CD4-positive, CD25-positive, alpha-beta regulatory T cell (primary cell): ENCODE measurements at regions not wholly inside any gene's neighbourhood (a gene's known extent, or its start where the extent isn't known, plus 50 kb on each side); places are given as distances from the start of the nearest gene placed in this dataset.

Experiments
- ATAC-seq, 2 donors: fragments of 150-1000 bp; cut with Tn5 transposase; one replicate each; pipeline ENCODE4 v1.10.0; 2021; ENCODE audit warnings: low read depth in 2 of 2, moderate number of reproducible peaks in 2 of 2, moderate library complexity in 1 of 2
- DNase-seq, 3 donors: peaks; one replicate each; pipeline versions ENCODE4 v3.0.0 to v3.0.0-alpha.2; 2012 to 2022; ENCODE audit warnings: mixed read lengths in 1 of 3
- H3K27ac ChIP-seq: one replicate; pipeline ENCODE4 v1.7.0; 2013; ENCODE audit warnings: mild to moderate bottlenecking, low read length; ENCODE audit not compliant: insufficient read depth, poor library complexity, severe bottlenecking
- H3K27me3 ChIP-seq: one replicate; pipeline ENCODE4 v1.7.0; 2013; ENCODE audit warnings: low read length; ENCODE audit not compliant: control insufficient read depth, insufficient read depth
- H3K36me3 ChIP-seq: one replicate; pipeline ENCODE4 v1.7.0; 2013; ENCODE audit warnings: mild to moderate bottlenecking, low read length, moderate library complexity; ENCODE audit not compliant: control insufficient read depth, insufficient read depth
- H3K4me1 ChIP-seq: 2 replicates; pipeline ENCODE4 v1.7.0; 2013; ENCODE audit warnings: mild to moderate bottlenecking, low read length; ENCODE audit not compliant: insufficient read depth, control insufficient read depth, poor library complexity, severe bottlenecking
- H3K4me3 ChIP-seq: one replicate; pipeline ENCODE4 v1.7.0; 2013; ENCODE audit warnings: low read depth, mild to moderate bottlenecking, low read length, moderate library complexity
- H3K9me3 ChIP-seq, 2 experiments: 1 replicate in 1 of 2; 2 replicates in 1 of 2; pipeline ENCODE4 v1.7.0; 2013; ENCODE audit warnings: low read length in 2 of 2, mild to moderate bottlenecking in 1 of 2, moderate library complexity in 1 of 2; ENCODE audit not compliant: control insufficient read depth in 2 of 2
- H3K27ac Mint-ChIP-seq, 3 donors: one replicate each; pipeline ENCODE4 v1.8.0; 2020 to 2022; ENCODE audit warnings: mild to moderate bottlenecking in 3 of 3, mixed read lengths in 3 of 3, moderate library complexity in 2 of 3
- H3K27me3 Mint-ChIP-seq: one replicate; pipeline ENCODE4 v1.8.0; 2022; ENCODE audit warnings: mild to moderate bottlenecking, mixed read lengths
- H3K36me3 Mint-ChIP-seq: one replicate; pipeline ENCODE4 v1.8.0; 2020; ENCODE audit warnings: mixed read lengths
- H3K4me1 Mint-ChIP-seq, 4 donors: one replicate each; pipeline ENCODE4 v1.8.0; 2020 to 2022; ENCODE audit warnings: mixed read lengths in 4 of 4, mild to moderate bottlenecking in 1 of 4
- H3K4me3 Mint-ChIP-seq, 4 donors: one replicate each; pipeline ENCODE4 v1.8.0; 2020 to 2022; ENCODE audit warnings: mild to moderate bottlenecking in 4 of 4, mixed read lengths in 4 of 4, moderate library complexity in 3 of 4
- H3K9me3 Mint-ChIP-seq, 7 donors: one replicate each; pipeline ENCODE4 v1.8.0; 2020 to 2022; ENCODE audit warnings: mixed read lengths in 7 of 7, mild to moderate bottlenecking in 3 of 7, moderate library complexity in 2 of 7

GRCh38 chr3:158882445-158882844 lies 80.6 kb downstream of the MFSD1 start:
- Histone ChIP-seq H3K36me3 (no peaks in the 10 kb centered on the region), H3K9me3 (no peaks in the 10 kb centered on the region), H3K4me1 (no peaks in the 10 kb centered on the region), H3K27me3 (no peaks in the 10 kb centered on the region), H3K27ac (no peak overlapping the region), H3K4me3 (no peak overlapping the region)
- DNase-seq (no peak), ATAC-seq (no peak)
- Mint-ChIP-seq H3K27me3 (no peaks in the 10 kb centered on the region), H3K36me3 (peaks cover 5% of the 10 kb centered on the region), H3K4me3 (no peak overlapping the region), H3K9me3 (peaks cover 2 to 21% (median 8%) of the 10 kb centered on the region in 7 donors), H3K27ac (no peak overlapping the region), H3K4me1 (no peaks in the 10 kb centered on the region)

DNA sequence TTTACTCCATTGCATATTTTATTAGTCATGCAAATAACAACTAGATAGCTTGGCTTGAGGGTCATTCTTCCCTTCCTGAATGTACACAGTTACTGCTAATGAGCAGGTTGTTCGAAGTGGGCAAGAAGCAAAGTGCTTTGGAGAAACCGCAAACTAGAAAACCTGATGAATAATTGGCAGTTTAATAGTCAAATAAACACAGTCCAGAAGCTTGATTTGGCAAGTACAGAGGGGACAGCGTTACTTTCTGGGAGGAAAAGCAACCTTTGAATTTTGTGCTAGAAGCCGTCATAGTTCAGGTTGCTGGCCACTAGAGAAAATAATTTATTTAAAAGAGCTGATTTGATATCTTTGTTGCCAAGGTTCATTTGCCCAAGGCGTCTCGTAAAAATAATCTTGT lies 94.9 kb downstream of the MFSD1 start:
- peaks cover 2% of the 10 kb centered on the region for H3K27me3 ChIP-seq
- H3K4me3 ChIP-seq = no peak overlapping the region
- peaks cover 0 to 1% (median 0%) of the 10 kb centered on the region in 7 donors for H3K9me3 Mint-ChIP-seq
- H3K27ac Mint-ChIP-seq = no peak overlapping the region
- no peaks in the 10 kb centered on the region for H3K36me3 Mint-ChIP-seq
- ATAC-seq = no peak
- H3K27ac ChIP-seq = no peak overlapping the region
- H3K4me1 ChIP-seq = no peaks in the 10 kb centered on the region
- no peak overlapping the region for H3K4me3 Mint-ChIP-seq
- H3K9me3 ChIP-seq = no peaks in the 10 kb centered on the region
- no peaks in the 10 kb centered on the region for H3K27me3 Mint-ChIP-seq
- no peak for DNase-seq
- no peaks in the 10 kb centered on the region for H3K36me3 ChIP-seq
- H3K4me1 Mint-ChIP-seq = no peaks in the 10 kb centered on the region

DNA sequence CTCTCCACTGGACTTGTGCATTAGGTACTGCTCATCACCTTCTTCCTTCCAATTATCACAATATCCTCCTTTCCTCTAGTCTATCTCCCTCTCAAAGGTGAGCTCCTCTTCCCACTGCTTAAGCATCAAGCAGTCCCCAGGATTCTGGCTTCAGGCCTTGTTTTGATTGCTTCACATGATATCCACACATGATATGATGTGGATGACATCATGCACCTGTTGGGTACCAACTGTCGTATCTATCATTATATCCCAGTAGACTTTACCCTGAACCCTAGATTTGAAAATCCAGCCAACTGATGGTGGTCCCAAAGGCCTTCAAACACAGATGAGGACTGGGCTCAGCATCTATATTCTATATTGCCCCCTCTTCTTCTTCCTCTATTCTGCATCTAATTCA lies 104.9 kb downstream of the MFSD1 start:
- Histone ChIP-seq H3K4me1 (no peaks in the 10 kb centered on the region), H3K36me3 (no peaks in the 10 kb centered on the region), H3K4me3 (no peak overlapping the region), H3K27me3 (no peaks in the 10 kb centered on the region), H3K9me3 (no peaks in the 10 kb centered on the region), H3K27ac (no peak overlapping the region)
- H3K4me1 Mint-ChIP-seq = no peaks in the 10 kb centered on the region
- no peak overlapping the region for H3K4me3 Mint-ChIP-seq
- DNase-seq (no peak), ATAC-seq (no peak)
- H3K27me3 Mint-ChIP-seq = peaks cover 10% of the 10 kb centered on the region
- no peaks in the 10 kb centered on the region for H3K36me3 Mint-ChIP-seq
- no peaks in the 10 kb centered on the region for H3K9me3 Mint-ChIP-seq
- no peak overlapping the region for H3K27ac Mint-ChIP-seq

- Mint-ChIP-seq H3K4me1 (no peaks in the 10 kb centered on the region), H3K27ac (no peak overlapping the region), H3K9me3 (no peaks in the 10 kb centered on the region), H3K36me3 (no peaks in the 10 kb centered on the region), H3K4me3 (no peak overlapping the region), H3K27me3 (peaks cover 18% of the 10 kb centered on the region)
- no peaks in the 10 kb centered on the region for H3K4me1 ChIP-seq
- no peak for ATAC-seq
- H3K9me3 ChIP-seq = no peaks in the 10 kb centered on the region
- DNase-seq = no peak
- H3K36me3 ChIP-seq = no peaks in the 10 kb centered on the region
- H3K27ac ChIP-seq = no peak overlapping the region
- no peaks in the 10 kb centered on the region for H3K27me3 ChIP-seq
- H3K4me3 ChIP-seq = no peak overlapping the region
Observed at GRCh38 chr3:158908187-158908734, 106.4 kb downstream of the MFSD1 start.

DNA sequence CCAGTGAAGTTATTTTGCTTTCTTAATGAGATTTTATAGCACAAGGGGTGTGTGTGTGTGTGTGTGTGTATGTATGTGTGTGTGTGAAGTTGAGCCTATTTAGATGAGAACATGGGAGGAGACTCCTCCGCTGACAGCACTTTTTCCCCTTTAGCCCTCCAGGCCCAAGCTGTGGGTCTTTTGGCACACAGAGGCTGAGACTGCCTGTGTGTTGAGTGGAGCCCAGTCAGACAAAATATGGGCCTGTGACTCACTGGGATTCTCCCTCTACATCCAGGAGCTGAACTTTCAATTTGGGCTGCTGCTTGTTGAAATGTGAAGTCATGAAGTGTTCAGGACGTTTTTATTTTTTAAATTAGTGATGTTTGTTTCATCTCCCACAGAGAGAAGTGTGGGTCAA lies 108.0 kb downstream of the MFSD1 start:
- Histone ChIP-seq H3K4me3 (no peak overlapping the region), H3K27me3 (no peaks in the 10 kb centered on the region), H3K9me3 (no peaks in the 10 kb centered on the region), H3K4me1 (no peaks in the 10 kb centered on the region), H3K36me3 (no peaks in the 10 kb centered on the region), H3K27ac (no peak overlapping the region)
- DNase-seq = no peak
- ATAC-seq = no peak
- no peaks in the 10 kb centered on the region for H3K9me3 Mint-ChIP-seq
- H3K27ac Mint-ChIP-seq = no peak overlapping the region
- H3K36me3 Mint-ChIP-seq = no peaks in the 10 kb centered on the region
- H3K4me1 Mint-ChIP-seq = no peaks in the 10 kb centered on the region
- H3K27me3 Mint-ChIP-seq = peaks cover 18% of the 10 kb centered on the region
- no peak overlapping the region for H3K4me3 Mint-ChIP-seq

- no peaks in the 10 kb centered on the region for H3K27me3 ChIP-seq
- Mint-ChIP-seq H3K9me3 (no peaks in the 10 kb centered on the region), H3K27me3 (peaks cover 18% of the 10 kb centered on the region), H3K4me1 (no peaks in the 10 kb centered on the region), H3K4me3 (no peak overlapping the region), H3K36me3 (no peaks in the 10 kb centered on the region), H3K27ac (no peak overlapping the region)
- no peak overlapping the region for H3K4me3 ChIP-seq
- H3K27ac ChIP-seq = no peak overlapping the region
- H3K9me3 ChIP-seq = no peaks in the 10 kb centered on the region
- no peaks in the 10 kb centered on the region for H3K4me1 ChIP-seq
- H3K36me3 ChIP-seq = no peaks in the 10 kb centered on the region
- DNase-seq = no peak
- no peak for ATAC-seq
Observed at GRCh38 chr3:158911586-158911985, 109.7 kb downstream of the MFSD1 start.

DNA sequence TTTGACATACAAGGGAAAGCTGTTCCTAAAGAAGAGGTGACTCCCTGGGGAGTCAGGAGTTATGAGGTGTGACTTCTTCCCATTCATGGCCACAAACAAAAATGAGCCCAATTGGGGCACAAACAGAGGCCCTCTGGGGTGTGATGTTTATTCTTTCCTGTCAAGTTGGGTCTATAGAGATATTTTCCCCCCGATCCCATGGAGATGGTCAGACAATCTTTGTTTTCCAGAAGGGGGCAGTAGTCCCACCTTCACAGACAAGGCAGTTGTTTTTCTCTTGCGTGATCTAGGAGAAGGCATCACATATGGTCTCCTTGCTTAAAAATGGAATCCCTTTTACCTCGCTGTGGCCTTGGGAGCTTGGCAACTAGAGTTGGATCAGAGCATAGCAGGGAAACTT lies 110.3 kb downstream of the MFSD1 start:
- no peaks in the 10 kb centered on the region for H3K27me3 ChIP-seq
- no peaks in the 10 kb centered on the region for H3K36me3 ChIP-seq
- no peak for ATAC-seq
- no peak for DNase-seq
- no peak overlapping the region for H3K4me3 ChIP-seq
- no peaks in the 10 kb centered on the region for H3K4me1 ChIP-seq
- Mint-ChIP-seq H3K9me3 (no peaks in the 10 kb centered on the region), H3K27me3 (peaks cover 18% of the 10 kb centered on the region), H3K36me3 (no peaks in the 10 kb centered on the region), H3K27ac (no peak overlapping the region), H3K4me1 (no peaks in the 10 kb centered on the region), H3K4me3 (no peak overlapping the region)
- H3K27ac ChIP-seq = no peak overlapping the region
- H3K9me3 ChIP-seq = no peaks in the 10 kb centered on the region

GRCh38 chr3:158912621-158913020 lies 110.8 kb downstream of the MFSD1 start:
- H3K9me3 ChIP-seq = no peaks in the 10 kb centered on the region
- H3K4me3 ChIP-seq = no peak overlapping the region
- no peak overlapping the region for H3K27ac Mint-ChIP-seq
- no peaks in the 10 kb centered on the region for H3K36me3 Mint-ChIP-seq
- H3K4me3 Mint-ChIP-seq = no peak overlapping the region
- H3K4me1 Mint-ChIP-seq = no peaks in the 10 kb centered on the region
- no peaks in the 10 kb centered on the region for H3K36me3 ChIP-seq
- no peaks in the 10 kb centered on the region for H3K9me3 Mint-ChIP-seq
- no peak overlapping the region for H3K27ac ChIP-seq
- ATAC-seq = no peak
- peaks cover 18% of the 10 kb centered on the region for H3K27me3 Mint-ChIP-seq
- DNase-seq = no peak
- no peaks in the 10 kb centered on the region for H3K4me1 ChIP-seq
- no peaks in the 10 kb centered on the region for H3K27me3 ChIP-seq
